Neuron (in vitro differentiated cells): ENCODE measurements at regions not wholly inside any gene's neighbourhood (a gene's known extent, or its start where the extent isn't known, plus 50 kb on each side); places are given as distances from the start of the nearest gene placed in this dataset.

ENCODE experiments used
- H2AFZ ChIP-seq: one replicate; pipeline ENCODE4 v1.6.1; 2013; ENCODE audit warnings: low read depth, mild to moderate bottlenecking, inconsistent platforms, low read length, moderate library complexity
- H3K27me3 ChIP-seq: one replicate; pipeline ENCODE4 v1.6.1; 2013; ENCODE audit warnings: low read length; ENCODE audit not compliant: insufficient read depth
- H3K36me3 ChIP-seq: one replicate; pipeline ENCODE4 v1.6.1; 2013; ENCODE audit warnings: low read length; ENCODE audit not compliant: insufficient read depth
- H3K4me1 ChIP-seq: one replicate; pipeline ENCODE4 v1.6.1; 2013; ENCODE audit warnings: low read length; ENCODE audit not compliant: insufficient read depth
- H3K4me3 ChIP-seq: 2 replicates; pipeline ENCODE4 v1.5.1; 2013; ENCODE audit warnings: mild to moderate bottlenecking, low read length, moderate library complexity
- H3K9me3 ChIP-seq: one replicate; pipeline ENCODE4 v1.6.1; 2013; ENCODE audit warnings: low read length

DNA sequence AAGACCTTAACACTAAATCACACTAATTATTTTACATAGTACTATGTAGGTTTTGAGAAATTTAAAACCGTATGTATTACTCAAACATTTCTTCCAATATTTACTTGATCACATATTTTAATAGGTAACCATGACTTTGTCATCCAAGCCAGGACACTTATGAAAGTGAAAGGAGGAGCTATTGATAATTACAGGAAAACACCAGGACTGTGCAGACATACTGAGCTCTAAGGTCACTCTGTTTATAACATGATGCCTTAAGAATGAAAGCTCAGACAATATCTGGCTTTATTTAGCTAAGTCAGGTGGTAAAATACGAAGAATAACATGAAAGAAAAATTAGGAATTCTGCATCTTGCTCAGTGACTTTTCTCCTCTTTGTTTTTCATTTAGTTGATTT lies 216.0 kb upstream of the NANOGP8 start:
- Histone ChIP-seq H3K27me3 (no peaks in the 10 kb centered on the region), H2AFZ (no peak overlapping the region), H3K4me3 (no peak overlapping the region), H3K4me1 (peaks cover 12% of the 10 kb centered on the region), H3K9me3 (no peaks in the 10 kb centered on the region), H3K36me3 (no peaks in the 10 kb centered on the region)

DNA sequence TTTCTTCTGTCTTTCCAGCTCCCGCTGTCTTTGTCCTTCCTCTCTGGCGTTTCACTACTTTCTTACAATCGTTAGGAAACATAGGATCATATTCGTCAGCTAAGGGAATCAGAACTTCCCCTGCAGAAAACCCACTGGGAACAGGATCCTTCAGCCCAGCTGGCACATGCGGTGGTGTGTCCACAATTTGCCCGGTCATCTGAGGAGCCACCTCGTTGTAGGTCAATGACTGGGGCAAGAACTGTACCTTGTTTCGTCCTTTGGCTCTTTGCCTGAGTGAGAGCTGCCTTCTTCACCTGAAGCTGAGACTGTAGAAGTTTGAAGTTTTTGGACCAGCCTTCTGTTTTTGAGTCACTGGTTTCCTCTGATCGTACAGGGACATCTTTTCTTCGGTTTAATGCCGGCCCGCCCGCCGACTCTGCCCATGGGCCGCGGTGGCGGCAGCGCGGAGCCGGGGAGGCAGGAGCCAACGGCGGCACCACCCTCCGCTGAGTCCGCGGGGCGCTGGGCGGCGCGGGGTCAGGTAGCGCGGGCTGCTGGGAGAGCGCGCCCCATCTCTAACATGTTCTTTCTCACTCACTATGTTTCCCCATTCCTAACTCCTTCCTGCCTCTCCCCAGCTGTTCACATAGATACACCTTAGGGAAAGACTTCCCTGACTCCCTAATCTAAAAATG lies 214.1 kb upstream of the NANOGP8 start:
- H3K9me3 ChIP-seq = peaks cover 1% of the 10 kb centered on the region
- no peak overlapping the region for H3K4me3 ChIP-seq
- no peak overlapping the region for H2AFZ ChIP-seq
- no peaks in the 10 kb centered on the region for H3K27me3 ChIP-seq
- H3K36me3 ChIP-seq = no peaks in the 10 kb centered on the region
- no peaks in the 10 kb centered on the region for H3K4me1 ChIP-seq

DNA sequence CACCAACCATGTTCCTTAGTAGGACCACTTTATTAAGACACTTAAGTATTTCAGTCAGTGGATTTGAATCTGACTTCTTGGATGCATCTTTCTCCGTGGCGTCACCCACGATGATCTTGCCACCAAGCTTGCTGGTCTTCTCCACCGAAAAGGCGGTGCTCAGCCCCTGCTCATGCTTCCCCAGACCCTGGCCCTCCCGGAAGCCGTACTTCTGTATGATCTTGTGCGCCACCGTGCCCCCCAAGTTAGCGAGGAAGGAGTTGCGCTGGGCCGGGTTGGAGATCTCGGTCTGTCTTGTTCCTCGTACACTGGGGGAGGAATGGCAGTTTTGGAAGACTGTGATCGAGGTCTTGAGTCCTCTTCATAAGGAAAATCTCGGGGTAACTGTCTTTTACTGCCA lies 213.4 kb upstream of the NANOGP8 start:
- H2AFZ ChIP-seq = no peak overlapping the region
- H3K27me3 ChIP-seq = no peaks in the 10 kb centered on the region
- no peaks in the 10 kb centered on the region for H3K36me3 ChIP-seq
- H3K9me3 ChIP-seq = peaks cover 1% of the 10 kb centered on the region
- no peak overlapping the region for H3K4me3 ChIP-seq
- H3K4me1 ChIP-seq = no peaks in the 10 kb centered on the region

DNA sequence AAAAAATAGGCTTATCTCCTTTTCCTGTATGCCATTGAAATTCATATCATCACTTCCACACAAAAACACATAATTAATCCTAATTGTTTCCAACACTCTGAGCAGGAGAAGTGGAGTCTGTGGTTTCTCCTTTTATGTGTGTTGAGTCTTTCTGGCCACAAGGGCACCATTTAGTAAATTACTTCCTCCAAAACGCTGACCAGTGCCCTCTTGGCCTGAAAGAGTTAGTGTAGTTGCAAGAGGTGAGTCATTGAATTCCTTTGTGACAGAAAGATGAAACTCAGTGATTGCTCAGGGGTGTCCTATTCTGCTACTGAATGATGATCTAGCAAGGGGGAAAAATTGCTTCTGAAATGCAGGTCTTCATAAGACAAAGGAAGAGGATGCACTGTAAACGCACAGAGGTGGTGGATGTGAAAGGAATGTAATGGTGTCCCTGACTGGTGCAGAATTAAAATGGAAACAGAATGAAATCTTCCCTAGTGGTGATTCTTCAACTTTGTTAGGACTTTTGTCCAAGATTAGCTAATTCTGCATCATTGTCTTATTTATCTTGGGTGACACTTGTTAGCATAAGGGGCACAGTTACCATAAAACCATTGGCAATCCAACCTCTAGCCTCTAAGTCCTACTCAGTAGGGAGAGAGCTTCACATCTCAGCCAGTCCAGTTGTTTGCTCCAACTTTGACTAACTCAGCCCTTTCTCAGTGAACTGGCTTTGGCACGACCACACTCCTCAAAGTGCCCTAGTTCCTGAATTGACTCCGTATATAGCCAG lies 208.4 kb upstream of the NANOGP8 start:
- Histone ChIP-seq H3K27me3 (no peaks in the 10 kb centered on the region), H3K4me3 (no peak overlapping the region), H3K4me1 (no peaks in the 10 kb centered on the region), H3K9me3 (peaks cover 1% of the 10 kb centered on the region), H2AFZ (no peak overlapping the region), H3K36me3 (no peaks in the 10 kb centered on the region)

DNA sequence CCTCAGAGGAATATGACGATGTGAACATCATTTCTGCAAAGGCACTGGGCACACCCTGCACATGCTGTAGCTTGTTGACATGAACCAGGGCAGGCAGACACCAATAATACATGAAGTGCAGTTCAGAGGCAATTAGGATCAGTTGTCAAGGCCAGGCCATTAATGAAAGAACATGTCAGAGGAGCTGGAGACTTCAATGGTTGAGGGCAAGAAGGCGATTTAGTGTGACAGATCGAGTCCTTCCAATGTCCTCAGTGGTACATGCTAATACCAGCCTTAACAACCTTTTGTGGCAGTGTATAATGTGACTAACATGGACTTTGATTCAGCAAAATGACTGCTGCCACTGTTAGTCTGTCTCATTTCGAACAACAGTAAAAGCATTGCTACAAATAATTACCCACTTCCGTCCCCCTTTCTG lies 205.2 kb upstream of the NANOGP8 start:
- Histone ChIP-seq H3K9me3 (no peaks in the 10 kb centered on the region), H3K27me3 (no peaks in the 10 kb centered on the region), H2AFZ (no peak overlapping the region), H3K4me3 (no peak overlapping the region), H3K36me3 (no peaks in the 10 kb centered on the region), H3K4me1 (no peaks in the 10 kb centered on the region)

DNA sequence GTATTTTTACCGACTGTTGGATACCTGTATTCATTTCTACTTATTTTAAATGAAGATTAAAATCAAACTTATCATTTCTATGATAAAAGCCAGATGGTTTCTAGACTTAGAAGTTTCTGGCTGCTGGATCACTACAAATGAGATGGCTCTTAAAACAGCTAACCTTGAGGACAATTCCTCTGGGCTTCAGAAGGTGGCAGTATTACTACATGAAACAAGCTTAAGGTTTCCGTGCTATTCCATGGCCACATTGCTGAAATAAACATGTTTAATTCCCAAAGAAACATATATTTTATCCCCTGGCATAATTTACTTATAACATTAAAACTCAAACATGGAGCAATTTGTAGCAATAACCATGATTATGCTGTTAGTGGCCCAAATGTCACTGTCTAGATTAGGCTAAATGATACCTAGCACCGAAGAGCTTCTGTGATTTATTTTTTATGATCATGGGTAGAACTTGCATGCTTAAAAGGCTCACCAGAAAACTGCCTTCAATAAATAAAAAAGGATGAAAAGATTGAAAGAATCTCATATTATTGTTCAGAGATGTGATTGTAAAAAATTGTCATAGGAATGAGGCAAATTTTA lies 204.0 kb upstream of the NANOGP8 start:
- H2AFZ ChIP-seq = no peak overlapping the region
- no peaks in the 10 kb centered on the region for H3K4me1 ChIP-seq
- no peaks in the 10 kb centered on the region for H3K9me3 ChIP-seq
- H3K4me3 ChIP-seq = no peak overlapping the region
- H3K36me3 ChIP-seq = no peaks in the 10 kb centered on the region
- H3K27me3 ChIP-seq = no peaks in the 10 kb centered on the region

DNA sequence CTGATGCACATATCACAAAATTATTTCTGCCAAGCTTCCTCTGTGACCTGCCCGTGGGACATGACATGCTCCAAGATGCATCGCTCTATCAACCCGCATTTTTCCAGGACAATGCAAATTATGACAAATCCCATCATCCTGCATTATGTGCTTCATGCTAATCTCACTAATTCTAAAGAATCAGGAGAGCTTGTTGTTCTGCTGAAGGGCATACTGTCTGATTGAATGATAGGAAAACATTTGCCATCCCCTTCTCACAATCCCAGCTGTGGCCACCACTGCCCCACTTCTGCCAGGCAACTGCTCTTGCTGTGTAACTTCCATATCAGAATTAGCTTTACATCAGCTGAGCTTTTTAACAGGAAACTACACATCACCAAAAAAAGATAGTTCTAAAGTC lies 203.5 kb upstream of the NANOGP8 start:
- Histone ChIP-seq H3K36me3 (no peaks in the 10 kb centered on the region), H3K4me1 (no peaks in the 10 kb centered on the region), H3K9me3 (no peaks in the 10 kb centered on the region), H2AFZ (no peak overlapping the region), H3K4me3 (no peak overlapping the region), H3K27me3 (no peaks in the 10 kb centered on the region)

DNA sequence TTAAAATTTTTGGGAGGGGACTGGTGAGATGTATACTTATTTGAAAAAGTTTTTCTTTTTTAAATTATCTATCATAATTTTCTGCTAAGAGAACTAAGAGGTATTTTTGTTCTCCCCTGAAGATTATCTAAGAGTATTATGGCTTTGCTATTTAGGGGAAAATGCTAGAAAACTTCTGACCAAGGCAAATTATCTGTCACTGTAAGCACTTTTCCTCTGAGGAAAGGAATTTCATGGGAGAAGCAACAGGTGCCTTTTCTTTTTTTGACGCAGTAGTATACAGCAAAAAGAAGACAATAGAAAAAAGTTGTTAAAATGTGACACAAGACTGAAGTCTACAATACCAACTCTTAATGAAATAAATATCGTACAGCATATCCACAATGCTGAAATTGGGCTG lies 201.6 kb upstream of the NANOGP8 start:
- H3K4me3 ChIP-seq = no peak overlapping the region
- H3K9me3 ChIP-seq = peaks cover 2% of the 10 kb centered on the region
- no peaks in the 10 kb centered on the region for H3K36me3 ChIP-seq
- no peaks in the 10 kb centered on the region for H3K4me1 ChIP-seq
- no peak overlapping the region for H2AFZ ChIP-seq
- H3K27me3 ChIP-seq = no peaks in the 10 kb centered on the region

DNA sequence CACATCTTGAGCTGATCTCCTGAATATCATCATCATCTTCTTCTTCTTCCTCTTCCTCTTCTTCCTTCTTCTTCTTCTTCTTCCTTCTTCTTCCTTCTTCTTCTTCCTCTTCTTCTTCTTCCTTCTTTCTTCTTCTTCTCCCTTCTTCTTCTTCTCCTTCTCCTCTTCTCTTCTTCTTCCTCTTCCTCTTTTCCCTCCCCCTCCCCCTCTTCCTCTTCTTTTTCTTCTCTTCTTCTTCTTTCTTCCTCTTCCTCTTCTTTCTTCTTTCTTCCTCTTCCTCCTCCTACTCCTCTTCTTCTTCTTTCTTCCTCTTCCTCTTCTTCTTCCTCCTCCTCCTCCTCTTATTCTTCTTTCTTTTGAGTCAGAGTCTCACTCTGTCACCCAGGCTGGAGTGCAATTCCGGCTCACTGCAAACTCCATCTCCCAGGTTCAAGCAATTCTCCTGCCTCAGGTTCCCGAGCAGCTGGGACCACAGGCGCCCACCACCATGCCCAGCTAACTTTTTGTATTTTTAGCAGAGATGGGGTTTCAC lies 197.9 kb upstream of the NANOGP8 start:
- no peak overlapping the region for H3K4me3 ChIP-seq
- no peaks in the 10 kb centered on the region for H3K27me3 ChIP-seq
- no peaks in the 10 kb centered on the region for H3K36me3 ChIP-seq
- H3K4me1 ChIP-seq = no peaks in the 10 kb centered on the region
- H3K9me3 ChIP-seq = peaks cover 2% of the 10 kb centered on the region
- no peak overlapping the region for H2AFZ ChIP-seq

DNA sequence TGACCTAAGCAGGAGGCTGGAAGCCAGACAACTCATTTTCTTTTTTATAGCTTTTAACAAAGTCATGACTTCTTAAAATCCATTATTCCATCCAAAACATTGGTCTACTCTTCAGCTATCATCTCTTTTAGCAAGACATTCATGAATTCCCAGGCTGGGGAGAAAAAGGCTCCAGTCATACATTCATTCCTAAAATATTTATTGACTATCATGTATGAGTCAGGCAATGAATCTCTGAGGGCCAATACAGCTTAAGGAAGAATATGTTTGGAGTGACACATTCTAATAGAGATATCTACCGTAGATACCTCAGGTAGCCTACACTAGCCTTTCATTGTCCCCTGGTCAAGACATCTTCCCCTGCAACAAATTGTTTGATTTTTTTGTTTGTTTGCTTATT lies 196.4 kb upstream of the NANOGP8 start:
- no peak overlapping the region for H2AFZ ChIP-seq
- H3K36me3 ChIP-seq = no peaks in the 10 kb centered on the region
- H3K4me3 ChIP-seq = no peak overlapping the region
- H3K9me3 ChIP-seq = peaks cover 3% of the 10 kb centered on the region
- no peaks in the 10 kb centered on the region for H3K4me1 ChIP-seq
- H3K27me3 ChIP-seq = no peaks in the 10 kb centered on the region

DNA sequence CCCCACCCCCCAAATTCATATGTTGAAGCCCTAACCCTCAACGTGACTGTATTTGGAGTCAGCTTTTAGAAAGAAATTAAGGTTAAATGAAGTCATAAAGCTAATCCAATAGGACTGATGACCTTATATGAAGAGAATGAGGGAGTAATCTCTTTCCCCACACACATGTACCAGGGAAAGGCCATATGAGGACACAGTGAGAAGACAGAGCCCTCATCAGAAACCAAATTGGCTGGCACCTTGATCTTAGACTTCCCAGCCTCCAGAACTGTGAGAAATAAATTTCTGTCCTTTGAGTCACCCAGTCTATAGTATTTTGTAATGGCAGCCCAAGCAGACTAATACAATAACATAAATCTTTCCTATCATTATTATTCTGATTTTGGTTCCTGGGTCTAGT lies 194.7 kb upstream of the NANOGP8 start:
- Histone ChIP-seq H3K4me3 (no peak overlapping the region), H3K4me1 (no peaks in the 10 kb centered on the region), H3K27me3 (no peaks in the 10 kb centered on the region), H3K36me3 (no peaks in the 10 kb centered on the region), H2AFZ (no peak overlapping the region), H3K9me3 (peaks cover 3% of the 10 kb centered on the region)

DNA sequence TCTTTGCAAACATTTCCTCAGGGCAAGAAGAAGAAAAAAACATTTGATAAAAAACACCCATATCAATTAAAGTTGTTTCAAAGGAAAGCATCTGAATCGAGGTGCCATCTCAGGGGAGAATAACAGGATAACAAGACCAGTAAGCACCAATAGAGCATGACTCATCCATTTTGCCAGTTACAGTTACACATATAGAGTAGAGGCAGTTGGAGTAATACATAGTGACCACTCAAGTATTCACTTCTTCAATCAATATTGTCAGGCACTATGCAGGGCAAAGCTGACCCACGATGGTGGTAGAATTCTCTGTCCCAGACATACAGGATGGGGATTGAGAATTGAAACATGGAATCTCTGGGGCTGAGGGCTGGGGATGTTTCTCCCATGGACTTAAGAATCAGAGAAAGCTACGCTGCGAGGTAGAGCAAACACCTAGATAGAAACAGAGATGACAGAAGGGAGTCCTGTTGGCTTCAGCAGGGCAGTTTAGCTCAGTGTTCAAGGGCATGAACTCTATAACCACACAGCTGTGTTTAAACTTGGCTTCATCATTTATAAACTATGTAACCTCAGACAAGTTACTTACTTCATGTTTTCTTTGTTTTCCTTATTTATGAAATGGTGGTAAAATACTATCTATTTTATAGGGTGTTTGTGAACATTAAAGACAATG lies 186.4 kb upstream of the NANOGP8 start:
- no peaks in the 10 kb centered on the region for H3K27me3 ChIP-seq
- no peaks in the 10 kb centered on the region for H3K9me3 ChIP-seq
- no peak overlapping the region for H2AFZ ChIP-seq
- H3K36me3 ChIP-seq = no peaks in the 10 kb centered on the region
- no peaks in the 10 kb centered on the region for H3K4me1 ChIP-seq
- no peak overlapping the region for H3K4me3 ChIP-seq

DNA sequence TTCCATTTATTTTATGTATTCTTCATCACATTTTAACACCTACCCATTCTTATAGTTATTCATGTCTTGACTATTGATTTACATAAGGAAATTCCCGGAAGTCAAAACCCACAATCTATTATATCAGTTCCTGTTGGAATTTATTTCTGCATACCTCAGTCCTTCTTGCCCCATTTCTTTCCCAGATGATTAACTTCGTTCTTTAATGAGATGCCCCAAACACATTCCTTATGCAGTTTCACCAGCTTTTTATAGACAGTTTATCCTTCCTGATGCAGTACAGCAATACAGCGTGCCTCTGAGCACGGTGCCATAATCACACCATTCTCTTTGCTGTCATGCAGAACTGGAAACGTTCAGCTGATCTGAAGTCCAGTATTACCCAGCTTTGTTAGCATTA lies 175.8 kb upstream of the NANOGP8 start:
- Histone ChIP-seq H2AFZ (no peak overlapping the region), H3K9me3 (no peaks in the 10 kb centered on the region), H3K4me3 (no peak overlapping the region), H3K36me3 (no peaks in the 10 kb centered on the region), H3K27me3 (no peaks in the 10 kb centered on the region), H3K4me1 (no peaks in the 10 kb centered on the region)
